T-helper 2 cell (primary cell): ENCODE measurements at regions not wholly inside any gene's neighbourhood (a gene's known extent, or its start where the extent isn't known, plus 50 kb on each side); places are given as distances from the start of the nearest gene placed in this dataset.
"Not testable (repeated sequence)": the region's sequence is repeated elsewhere in the genome, so short reads cannot be mapped to it uniquely, and the experiment has no call there.

ENCODE experiments used
- DNase-seq, 5 experiments: peaks; one replicate each; pipeline versions ENCODE4 v3.0.0 to v3.0.0-alpha.2; 2012 to 2022

- not testable (repeated sequence) for DNase-seq
Observed at GRCh38 chr4:4046686-4047085, 180.0 kb downstream of the OTOP1 start.

- DNase-seq: not testable (repeated sequence)
Observed at GRCh38 chr4:4047202-4047601, 179.5 kb downstream of the OTOP1 start.

- not testable (repeated sequence) for DNase-seq
Observed at GRCh38 chr4:4048227-4048626, 178.5 kb downstream of the OTOP1 start.

- DNase-seq: not testable (repeated sequence)
Observed at GRCh38 chr4:4050781-4051180, 175.9 kb downstream of the OTOP1 start.

- peak in 1 of 5 experiments; percentile 7 for DNase-seq
Observed at GRCh38 chr4:4052933-4053332, 173.8 kb downstream of the OTOP1 start.

- DNase-seq: not testable (repeated sequence)
Observed at GRCh38 chr4:4057226-4057625, 169.5 kb downstream of the OTOP1 start.

- not testable (repeated sequence) for DNase-seq
Observed at GRCh38 chr4:4084171-4084570, 142.6 kb downstream of the OTOP1 start.

GRCh38 chr4:4089716-4090419 is 136.9 kb downstream of the OTOP1 start:
- not testable (repeated sequence) for DNase-seq

- DNase-seq: not testable (repeated sequence)
Observed at GRCh38 chr4:4090720-4091119, 136.0 kb downstream of the OTOP1 start.

- DNase-seq: not testable (repeated sequence)
Observed at GRCh38 chr4:4092159-4092558, 134.6 kb downstream of the OTOP1 start.

GRCh38 chr4:4099610-4100009 is 127.1 kb downstream of the OTOP1 start:
- not testable (repeated sequence) for DNase-seq

GRCh38 chr4:4106923-4107322 is 119.8 kb downstream of the OTOP1 start:
- not testable (repeated sequence) for DNase-seq

- DNase-seq: peak; percentile 38 to 69 (median 64)
Observed at GRCh38 chr4:4107411-4108107, 119.2 kb downstream of the OTOP1 start.

- DNase-seq: not testable (repeated sequence)
Observed at GRCh38 chr4:4115381-4115780, 111.3 kb downstream of the OTOP1 start.

- DNase-seq: peak in 1 of 5 experiments; percentile 30
Observed at GRCh38 chr4:4116901-4117300, 109.8 kb downstream of the OTOP1 start.

GRCh38 chr4:4134368-4134767 is 92.4 kb downstream of the OTOP1 start:
- DNase-seq: not testable (repeated sequence)

- DNase-seq: not testable (repeated sequence)
Observed at GRCh38 chr4:4136621-4137020, 90.1 kb downstream of the OTOP1 start.
